Osteoblast (primary cell): ENCODE measurements at regions not wholly inside any gene's neighbourhood (a gene's known extent, or its start where the extent isn't known, plus 50 kb on each side); places are given as distances from the start of the nearest gene placed in this dataset.

Source experiments
- DNase-seq: peaks from one replicate; pipeline ENCODE4 v3.0.0; 2011; ENCODE audit warnings: low spot score, mixed read lengths; ENCODE audit not compliant: insufficient read length; ENCODE audit errors: missing footprints
- H2AFZ ChIP-seq: 2 replicates; pipeline ENCODE4 v1.6.0; 2011; ENCODE audit warnings: mild to moderate bottlenecking, low read length
- H3K27ac ChIP-seq: 2 replicates; pipeline ENCODE4 v1.5.1; 2011; ENCODE audit warnings: mild to moderate bottlenecking, low read depth, low read length, moderate library complexity
- H3K27me3 ChIP-seq: 2 replicates; pipeline ENCODE4 v1.6.0; 2012; ENCODE audit warnings: mild to moderate bottlenecking, control low read depth, inconsistent platforms, low read length, moderate library complexity; ENCODE audit not compliant: insufficient read depth
- H3K36me3 ChIP-seq: 2 replicates; pipeline ENCODE4 v1.5.1; 2011; ENCODE audit warnings: mild to moderate bottlenecking, low read length, control low read depth, moderate library complexity; ENCODE audit not compliant: insufficient read depth
- H3K4me1 ChIP-seq: 2 replicates; pipeline ENCODE4 v1.5.1; 2011; ENCODE audit warnings: mild to moderate bottlenecking, low read length, control low read depth, moderate library complexity; ENCODE audit not compliant: insufficient read depth
- H3K4me2 ChIP-seq: 2 replicates; pipeline ENCODE4 v1.6.0; 2011; ENCODE audit warnings: mild to moderate bottlenecking, low read length; ENCODE audit not compliant: insufficient read depth
- H3K4me3 ChIP-seq: fragments of 200-600 bp; sonication (generic); 3 replicates; pipeline ENCODE4 v1.5.1; 2012; ENCODE audit warnings: mild to moderate bottlenecking, low read length, inconsistent platforms; ENCODE audit not compliant: insufficient read depth
- H3K79me2 ChIP-seq: 2 replicates; pipeline ENCODE4 v1.6.0; 2012; ENCODE audit warnings: mild to moderate bottlenecking, low read length, control low read depth, inconsistent platforms; ENCODE audit not compliant: insufficient read depth
- H3K9me3 ChIP-seq: 2 replicates; pipeline ENCODE4 v1.5.1; 2011; ENCODE audit warnings: low read depth, low read length, control low read depth
- H4K20me1 ChIP-seq: 2 replicates; pipeline ENCODE4 v1.6.0; 2012; ENCODE audit warnings: mild to moderate bottlenecking, low read length, control low read depth; ENCODE audit not compliant: insufficient read depth
- TF ChIP-seq, protein P1 (sequence below): IDR thresholded peaks from 2 replicates; pipeline ENCODE4 v1.5.1; 2011; ENCODE audit warnings: mild to moderate bottlenecking, low read depth, low read length, moderate library complexity; ENCODE audit errors: extremely low read depth

DNA sequence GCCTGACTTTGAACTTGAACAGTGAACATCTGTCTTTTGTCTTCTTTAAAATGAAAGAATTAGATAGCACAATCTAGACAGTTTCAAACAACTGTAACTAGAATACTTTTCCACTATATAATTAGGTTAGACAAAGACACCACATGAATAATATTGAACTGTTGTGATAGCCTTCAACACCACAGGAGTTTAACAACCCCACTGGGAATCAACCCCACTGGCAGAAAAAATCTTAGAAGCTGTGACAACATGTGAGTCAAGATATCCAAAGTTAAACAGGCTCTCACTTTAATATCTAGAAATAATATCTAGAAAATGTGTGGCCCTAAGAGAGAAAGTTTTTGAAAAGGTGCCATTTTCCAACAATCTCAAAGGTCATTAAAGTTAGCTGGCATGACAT lies 64.4 kb upstream of the PRICKLE2 start:
- no peak overlapping the region for H3K27ac ChIP-seq
- no peaks in the 10 kb centered on the region for H3K9me3 ChIP-seq
- no peak for DNase-seq
- H3K79me2 ChIP-seq: no peaks in the 10 kb centered on the region
- H3K4me1 ChIP-seq: peaks cover 32% of the 10 kb centered on the region
- H4K20me1 ChIP-seq: no peaks in the 10 kb centered on the region
- TF ChIP-seq, protein P1, sequence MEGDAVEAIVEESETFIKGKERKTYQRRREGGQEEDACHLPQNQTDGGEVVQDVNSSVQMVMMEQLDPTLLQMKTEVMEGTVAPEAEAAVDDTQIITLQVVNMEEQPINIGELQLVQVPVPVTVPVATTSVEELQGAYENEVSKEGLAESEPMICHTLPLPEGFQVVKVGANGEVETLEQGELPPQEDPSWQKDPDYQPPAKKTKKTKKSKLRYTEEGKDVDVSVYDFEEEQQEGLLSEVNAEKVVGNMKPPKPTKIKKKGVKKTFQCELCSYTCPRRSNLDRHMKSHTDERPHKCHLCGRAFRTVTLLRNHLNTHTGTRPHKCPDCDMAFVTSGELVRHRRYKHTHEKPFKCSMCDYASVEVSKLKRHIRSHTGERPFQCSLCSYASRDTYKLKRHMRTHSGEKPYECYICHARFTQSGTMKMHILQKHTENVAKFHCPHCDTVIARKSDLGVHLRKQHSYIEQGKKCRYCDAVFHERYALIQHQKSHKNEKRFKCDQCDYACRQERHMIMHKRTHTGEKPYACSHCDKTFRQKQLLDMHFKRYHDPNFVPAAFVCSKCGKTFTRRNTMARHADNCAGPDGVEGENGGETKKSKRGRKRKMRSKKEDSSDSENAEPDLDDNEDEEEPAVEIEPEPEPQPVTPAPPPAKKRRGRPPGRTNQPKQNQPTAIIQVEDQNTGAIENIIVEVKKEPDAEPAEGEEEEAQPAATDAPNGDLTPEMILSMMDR: no peak
- no peak overlapping the region for H2AFZ ChIP-seq
- H3K36me3 ChIP-seq: no peaks in the 10 kb centered on the region
- H3K4me3 ChIP-seq: no peak overlapping the region
- H3K27me3 ChIP-seq: no peaks in the 10 kb centered on the region
- no peak overlapping the region for H3K4me2 ChIP-seq

DNA sequence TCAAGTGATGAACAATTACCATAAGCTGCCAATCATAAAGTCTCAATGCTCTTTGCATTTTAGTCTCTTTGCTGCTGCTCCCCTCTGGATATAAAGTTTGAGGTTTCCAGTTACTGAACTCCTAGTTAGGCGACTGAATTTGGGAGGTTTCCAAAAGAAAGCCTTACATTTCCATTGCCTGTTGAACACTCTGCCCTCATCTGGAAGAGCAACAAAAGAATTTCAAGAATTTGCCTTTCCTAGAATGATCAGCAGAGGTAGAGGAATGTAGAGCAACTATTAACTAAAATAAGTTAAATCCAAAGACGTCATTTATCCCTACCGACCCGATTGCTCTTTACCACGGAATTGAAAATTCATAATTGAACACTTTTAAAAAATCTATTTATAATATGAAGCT lies 53.4 kb upstream of the PRICKLE2 start:
- Histone ChIP-seq H3K79me2 (no peaks in the 10 kb centered on the region), H2AFZ (no peak overlapping the region), H3K4me2 (no peak overlapping the region), H3K36me3 (no peaks in the 10 kb centered on the region), H3K9me3 (no peaks in the 10 kb centered on the region), H3K27me3 (no peaks in the 10 kb centered on the region), H4K20me1 (no peaks in the 10 kb centered on the region), H3K4me1 (no peaks in the 10 kb centered on the region), H3K27ac (no peak overlapping the region), H3K4me3 (no peak overlapping the region)
- TF ChIP-seq, protein P1: no peak
- DNase-seq: no peak

DNA sequence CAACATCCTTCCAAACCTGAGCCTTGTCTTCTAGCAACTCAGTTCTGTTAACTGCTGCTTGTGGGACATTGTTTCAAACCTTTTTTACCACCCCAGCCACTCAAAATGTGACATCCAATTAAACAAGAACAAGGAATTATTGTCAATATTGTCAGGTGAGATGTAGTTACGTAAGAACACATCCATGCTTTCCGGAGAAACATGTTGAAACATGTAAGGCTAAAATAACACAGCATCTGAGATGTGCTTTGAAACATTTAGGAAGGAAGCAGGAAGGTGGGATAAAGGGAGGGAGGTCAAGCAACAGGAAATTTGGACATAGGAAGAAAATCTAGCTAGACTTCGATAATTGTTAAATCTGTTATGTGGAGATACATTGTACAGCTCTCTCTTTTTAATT lies 50.9 kb upstream of the PRICKLE2 start:
- no peaks in the 10 kb centered on the region for H4K20me1 ChIP-seq
- no peaks in the 10 kb centered on the region for H3K79me2 ChIP-seq
- TF ChIP-seq, protein P1: no peak
- H3K9me3 ChIP-seq: no peaks in the 10 kb centered on the region
- H3K27me3 ChIP-seq: no peaks in the 10 kb centered on the region
- H2AFZ ChIP-seq: no peak overlapping the region
- H3K36me3 ChIP-seq: no peaks in the 10 kb centered on the region
- no peak overlapping the region for H3K4me2 ChIP-seq
- no peak for DNase-seq
- no peak overlapping the region for H3K4me3 ChIP-seq
- no peaks in the 10 kb centered on the region for H3K4me1 ChIP-seq
- H3K27ac ChIP-seq: no peak overlapping the region
